Retinal pigment epithelial cell (primary cell): ENCODE measurements at regions not wholly inside any gene's neighbourhood (a gene's known extent, or its start where the extent isn't known, plus 50 kb on each side); places are given as distances from the start of the nearest gene placed in this dataset.
"Not testable (repeated sequence)": the region's sequence is repeated elsewhere in the genome, so short reads cannot be mapped to it uniquely, and the experiment has no call there.

Experiments
- DNase-seq: peaks from one replicate; pipeline ENCODE4 v3.0.0-alpha.2; 2010; ENCODE audit warnings: low read depth
- H3K4me3 ChIP-seq: 2 replicates; pipeline ENCODE4 v1.5.1; 2011; ENCODE audit warnings: mild to moderate bottlenecking, low read length, control low read depth, moderate library complexity
- TF ChIP-seq, protein P1 (sequence below): conservative IDR thresholded peaks from 2 replicates; pipeline ENCODE4 v1.5.1; 2011; ENCODE audit warnings: low read depth, low read length, control low read depth, inconsistent platforms

DNA sequence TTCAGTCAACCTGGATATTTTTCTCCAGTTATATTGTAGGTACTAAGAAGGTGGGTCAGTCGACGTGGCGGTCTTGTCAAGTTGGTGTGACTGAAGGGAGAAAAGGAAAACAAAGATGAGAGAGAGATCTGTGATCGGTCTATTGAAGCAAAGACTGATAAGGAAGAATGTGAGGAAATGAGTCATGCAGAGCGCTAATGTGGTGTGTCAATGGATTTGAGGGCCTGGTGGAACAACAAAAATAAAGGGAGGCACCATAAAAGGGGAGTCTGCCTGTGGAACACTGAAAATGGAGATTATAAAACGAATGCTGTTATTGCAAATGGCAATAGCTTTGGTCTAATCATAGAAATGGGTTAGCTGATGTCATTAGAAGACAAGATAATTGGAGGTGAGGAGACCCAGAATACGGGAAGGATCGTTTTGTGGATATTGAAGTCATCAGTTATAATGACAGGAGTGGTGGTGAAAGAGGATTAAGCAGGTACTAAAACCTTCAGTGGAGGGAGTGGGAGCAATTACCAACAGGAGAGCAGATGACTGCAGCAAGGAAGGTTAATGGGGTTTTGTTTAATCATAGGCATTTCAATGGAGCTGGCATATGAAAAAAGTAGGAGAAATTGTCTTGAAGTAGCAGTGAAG lies 599.1 kb upstream of the FSHR start:
- TF ChIP-seq, protein P1, sequence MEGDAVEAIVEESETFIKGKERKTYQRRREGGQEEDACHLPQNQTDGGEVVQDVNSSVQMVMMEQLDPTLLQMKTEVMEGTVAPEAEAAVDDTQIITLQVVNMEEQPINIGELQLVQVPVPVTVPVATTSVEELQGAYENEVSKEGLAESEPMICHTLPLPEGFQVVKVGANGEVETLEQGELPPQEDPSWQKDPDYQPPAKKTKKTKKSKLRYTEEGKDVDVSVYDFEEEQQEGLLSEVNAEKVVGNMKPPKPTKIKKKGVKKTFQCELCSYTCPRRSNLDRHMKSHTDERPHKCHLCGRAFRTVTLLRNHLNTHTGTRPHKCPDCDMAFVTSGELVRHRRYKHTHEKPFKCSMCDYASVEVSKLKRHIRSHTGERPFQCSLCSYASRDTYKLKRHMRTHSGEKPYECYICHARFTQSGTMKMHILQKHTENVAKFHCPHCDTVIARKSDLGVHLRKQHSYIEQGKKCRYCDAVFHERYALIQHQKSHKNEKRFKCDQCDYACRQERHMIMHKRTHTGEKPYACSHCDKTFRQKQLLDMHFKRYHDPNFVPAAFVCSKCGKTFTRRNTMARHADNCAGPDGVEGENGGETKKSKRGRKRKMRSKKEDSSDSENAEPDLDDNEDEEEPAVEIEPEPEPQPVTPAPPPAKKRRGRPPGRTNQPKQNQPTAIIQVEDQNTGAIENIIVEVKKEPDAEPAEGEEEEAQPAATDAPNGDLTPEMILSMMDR = no peak
- DNase-seq = no peak
- no peak overlapping the region for H3K4me3 ChIP-seq

DNA sequence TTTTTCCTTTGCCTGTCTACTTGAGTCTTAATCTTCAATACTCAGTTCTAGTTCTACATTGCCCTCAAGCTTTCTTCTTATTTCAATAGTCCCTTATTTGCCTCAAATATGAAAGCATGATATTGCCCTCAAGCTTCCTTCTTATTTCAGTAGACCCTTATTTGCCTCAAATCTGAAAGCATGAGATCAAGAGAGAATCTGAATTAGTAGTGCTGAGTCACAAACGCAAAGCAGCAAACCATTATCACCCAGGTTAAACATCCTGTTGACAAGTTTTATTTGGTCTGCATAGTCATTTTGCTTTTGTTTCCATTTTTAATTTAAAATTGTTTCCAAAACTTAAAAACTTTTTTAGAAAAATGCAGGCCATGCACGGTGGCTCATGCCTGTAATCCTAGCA lies 583.3 kb upstream of the FSHR start:
- H3K4me3 ChIP-seq = no peak overlapping the region
- no peak for DNase-seq
- TF ChIP-seq, protein P1 = no peak

DNA sequence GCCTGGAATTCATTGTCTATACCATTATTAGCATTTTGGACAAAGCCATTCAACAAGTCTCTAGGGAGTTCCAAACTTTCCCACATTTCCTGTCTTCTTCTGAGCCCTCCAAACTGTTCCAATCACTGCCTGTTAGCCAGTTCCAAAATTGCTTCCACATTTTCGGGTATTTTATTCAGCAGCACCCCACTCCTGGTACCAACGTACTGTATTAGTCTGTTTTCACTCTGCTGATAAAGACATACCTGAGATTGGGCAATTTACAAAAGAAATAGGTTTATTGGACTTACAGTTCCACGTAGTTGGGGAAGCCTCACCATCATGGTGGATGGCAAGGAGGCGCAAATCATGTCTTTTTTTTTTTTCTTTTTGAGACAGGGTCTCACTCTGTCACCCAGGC lies 578.6 kb upstream of the FSHR start:
- not testable (repeated sequence) for DNase-seq, H3K4me3 ChIP-seq

DNA sequence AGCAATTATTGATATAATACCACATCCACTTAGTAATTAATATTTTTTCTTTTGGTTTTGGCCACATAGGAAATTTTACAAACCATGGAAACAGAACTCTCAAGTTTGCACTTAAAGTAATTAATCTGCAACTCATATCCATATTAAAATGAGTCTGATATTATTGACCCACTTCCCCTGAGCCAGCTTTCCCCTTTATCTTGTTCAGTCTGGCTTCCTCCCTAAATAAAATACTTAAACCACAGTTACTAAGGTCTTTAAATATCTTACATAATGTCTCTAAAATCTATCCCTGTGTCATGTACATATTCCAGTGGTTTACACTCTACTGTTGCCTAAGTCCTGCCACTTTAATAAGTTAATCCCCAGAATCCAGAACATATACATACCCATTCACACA lies 564.9 kb upstream of the FSHR start:
- H3K4me3 ChIP-seq = no peak overlapping the region
- TF ChIP-seq, protein P1 = no peak
- no peak for DNase-seq

DNA sequence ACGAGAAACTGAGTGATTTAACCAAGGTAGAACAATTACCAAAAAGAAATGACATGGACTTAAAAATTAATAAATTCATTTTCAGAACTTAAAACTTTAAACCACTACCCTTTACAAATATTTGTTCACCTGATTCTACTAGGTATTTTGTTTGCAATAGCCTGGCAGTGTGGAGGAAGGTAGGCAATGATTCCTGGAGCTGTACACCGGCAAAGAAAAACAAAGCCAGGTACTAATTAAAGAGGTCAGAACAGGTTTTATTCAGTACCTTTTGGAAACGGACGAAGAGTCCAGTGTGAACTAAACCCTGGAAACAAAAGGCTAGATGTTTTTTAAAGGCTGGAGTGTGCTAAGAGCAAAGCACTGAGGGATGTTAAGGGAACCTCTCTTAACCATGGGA lies 561.3 kb upstream of the FSHR start:
- H3K4me3 ChIP-seq = no peak overlapping the region
- DNase-seq = no peak
- TF ChIP-seq, protein P1 = no peak

DNA sequence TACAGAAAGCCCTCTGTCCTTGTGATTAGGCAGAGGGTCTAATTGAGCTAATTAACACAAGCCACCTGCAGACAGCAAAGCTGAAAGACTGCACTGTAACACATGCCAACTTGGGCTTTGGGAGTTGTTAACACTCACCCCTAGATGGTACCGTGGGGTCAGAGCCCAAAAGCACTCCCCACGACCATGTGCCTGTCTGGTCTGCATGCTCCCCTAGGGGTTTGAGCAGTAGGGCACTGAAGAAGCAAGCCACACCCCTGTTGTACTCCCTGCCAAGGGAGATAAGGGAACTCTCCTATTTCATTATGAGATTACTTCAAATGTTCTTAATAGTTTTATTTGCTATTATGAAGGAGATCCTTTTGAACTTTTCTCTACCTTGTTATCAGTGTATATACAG lies 560.1 kb upstream of the FSHR start:
- DNase-seq = no peak
- H3K4me3 ChIP-seq = no peak overlapping the region
- TF ChIP-seq, protein P1 = no peak

DNA sequence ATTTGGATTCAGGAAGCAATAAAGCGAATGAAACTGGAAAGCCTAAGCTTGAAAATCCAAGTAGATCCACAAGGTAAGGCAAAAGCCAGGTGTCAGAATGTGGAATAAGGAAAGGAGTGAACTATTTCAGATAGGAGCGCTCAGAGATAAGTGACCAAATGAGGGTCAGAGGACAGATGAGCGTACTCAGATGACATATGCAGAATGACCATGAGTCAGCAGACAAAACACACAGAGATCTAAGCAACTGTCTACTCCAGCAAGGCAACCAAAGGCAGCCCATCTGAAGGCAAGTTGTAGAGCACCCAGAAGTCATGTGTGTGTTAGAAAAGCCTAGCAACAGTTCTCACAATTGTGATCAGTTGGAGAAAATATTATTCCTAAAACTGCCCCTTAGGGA lies 548.4 kb upstream of the FSHR start:
- H3K4me3 ChIP-seq = no peak overlapping the region
- no peak for DNase-seq
- TF ChIP-seq, protein P1 = no peak

DNA sequence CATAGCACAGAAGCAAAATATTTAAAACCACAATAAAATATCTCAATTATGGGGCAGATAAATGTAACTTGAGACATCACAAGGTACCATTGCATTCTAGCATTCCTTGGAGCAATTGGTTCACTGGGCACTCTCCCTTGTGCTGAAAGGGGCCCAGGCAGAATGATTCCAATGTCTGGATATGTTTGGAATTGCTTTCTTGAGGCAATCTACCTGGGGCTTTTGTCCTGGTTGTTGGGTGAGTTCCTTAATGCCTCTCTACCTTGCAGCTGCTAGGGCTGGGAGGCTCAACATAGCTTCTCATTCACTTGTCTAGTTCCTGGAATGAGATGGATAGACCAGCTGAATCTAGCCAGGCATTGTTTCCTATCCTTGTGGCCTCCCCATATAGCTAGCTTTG lies 539.6 kb upstream of the FSHR start:
- TF ChIP-seq, protein P1 = no peak
- no peak for DNase-seq
- no peak overlapping the region for H3K4me3 ChIP-seq

DNA sequence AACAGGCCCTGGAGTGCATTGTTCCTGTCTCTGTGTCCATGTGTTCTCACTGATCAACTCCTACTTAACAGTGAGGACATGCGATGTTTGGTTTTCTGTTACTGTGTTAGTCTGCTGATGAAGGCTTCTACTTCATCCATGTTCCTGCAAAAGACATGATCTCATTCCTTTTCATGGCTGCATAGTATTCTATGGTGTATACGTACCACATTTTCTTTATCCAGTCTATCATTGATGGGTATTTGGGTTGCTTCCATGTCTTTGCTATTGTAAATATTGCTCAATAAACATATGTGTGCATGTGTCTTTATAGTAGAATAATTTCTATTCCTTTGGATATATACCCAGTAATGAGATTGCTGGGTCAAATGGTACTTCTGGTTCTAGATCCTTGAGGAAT lies 537.7 kb upstream of the FSHR start:
- not testable (repeated sequence) for H3K4me3 ChIP-seq, DNase-seq
